ENCODE measurements at regions not wholly inside any gene's neighbourhood (a gene's known extent, or its start where the extent isn't known, plus 50 kb on each side); places are given as distances from the start of the nearest gene placed in this dataset.

- no peaks in the 10 kb centered on the region for H3F3A ChIP-seq (ENCODE audit: insufficient read depth, low read length, poor library complexity, severe bottlenecking)
- no peaks in the 10 kb centered on the region for H3K9me3 ChIP-seq (ENCODE audit: low read length)
- no peak overlapping the region for H3K27ac ChIP-seq (ENCODE audit: low read length)
- H2AFZ ChIP-seq (ENCODE audit: low read depth, low read length), result no peak overlapping the region
- no peaks in the 10 kb centered on the region for H3K79me2 ChIP-seq (replicated peaks; ENCODE audit: insufficient read depth, low read length)
- TF ChIP-seq SMC3 (conservative IDR thresholded peaks at IDR 0.05; ENCODE audit: poor library complexity) (no peak), EP300 (conservative IDR thresholded peaks at IDR 0.05; ENCODE audit: poor library complexity, severe bottlenecking) (no peak), RAD21 (conservative IDR thresholded peaks at IDR 0.05) (no peak), TAF1 (IDR thresholded peaks at IDR 0.05; ENCODE audit: low read depth) (no peak), MXI1 (conservative IDR thresholded peaks at IDR 0.05; ENCODE audit: poor library complexity, severe bottlenecking) (no peak), POLR2AphosphoS5 (IDR thresholded peaks at IDR 0.05) (no peak), EZH2 (IDR thresholded peaks at IDR 0.05; ENCODE audit: borderline replicate concordance, insufficient read depth, low read length, poor library complexity, severe bottlenecking) (no peak)
- TF ChIP-seq, protein P1, sequence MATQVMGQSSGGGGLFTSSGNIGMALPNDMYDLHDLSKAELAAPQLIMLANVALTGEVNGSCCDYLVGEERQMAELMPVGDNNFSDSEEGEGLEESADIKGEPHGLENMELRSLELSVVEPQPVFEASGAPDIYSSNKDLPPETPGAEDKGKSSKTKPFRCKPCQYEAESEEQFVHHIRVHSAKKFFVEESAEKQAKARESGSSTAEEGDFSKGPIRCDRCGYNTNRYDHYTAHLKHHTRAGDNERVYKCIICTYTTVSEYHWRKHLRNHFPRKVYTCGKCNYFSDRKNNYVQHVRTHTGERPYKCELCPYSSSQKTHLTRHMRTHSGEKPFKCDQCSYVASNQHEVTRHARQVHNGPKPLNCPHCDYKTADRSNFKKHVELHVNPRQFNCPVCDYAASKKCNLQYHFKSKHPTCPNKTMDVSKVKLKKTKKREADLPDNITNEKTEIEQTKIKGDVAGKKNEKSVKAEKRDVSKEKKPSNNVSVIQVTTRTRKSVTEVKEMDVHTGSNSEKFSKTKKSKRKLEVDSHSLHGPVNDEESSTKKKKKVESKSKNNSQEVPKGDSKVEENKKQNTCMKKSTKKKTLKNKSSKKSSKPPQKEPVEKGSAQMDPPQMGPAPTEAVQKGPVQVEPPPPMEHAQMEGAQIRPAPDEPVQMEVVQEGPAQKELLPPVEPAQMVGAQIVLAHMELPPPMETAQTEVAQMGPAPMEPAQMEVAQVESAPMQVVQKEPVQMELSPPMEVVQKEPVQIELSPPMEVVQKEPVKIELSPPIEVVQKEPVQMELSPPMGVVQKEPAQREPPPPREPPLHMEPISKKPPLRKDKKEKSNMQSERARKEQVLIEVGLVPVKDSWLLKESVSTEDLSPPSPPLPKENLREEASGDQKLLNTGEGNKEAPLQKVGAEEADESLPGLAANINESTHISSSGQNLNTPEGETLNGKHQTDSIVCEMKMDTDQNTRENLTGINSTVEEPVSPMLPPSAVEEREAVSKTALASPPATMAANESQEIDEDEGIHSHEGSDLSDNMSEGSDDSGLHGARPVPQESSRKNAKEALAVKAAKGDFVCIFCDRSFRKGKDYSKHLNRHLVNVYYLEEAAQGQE (IDR thresholded peaks at IDR 0.05; ENCODE audit: borderline replicate concordance), result no peak
- TF ChIP-seq, protein P2, sequence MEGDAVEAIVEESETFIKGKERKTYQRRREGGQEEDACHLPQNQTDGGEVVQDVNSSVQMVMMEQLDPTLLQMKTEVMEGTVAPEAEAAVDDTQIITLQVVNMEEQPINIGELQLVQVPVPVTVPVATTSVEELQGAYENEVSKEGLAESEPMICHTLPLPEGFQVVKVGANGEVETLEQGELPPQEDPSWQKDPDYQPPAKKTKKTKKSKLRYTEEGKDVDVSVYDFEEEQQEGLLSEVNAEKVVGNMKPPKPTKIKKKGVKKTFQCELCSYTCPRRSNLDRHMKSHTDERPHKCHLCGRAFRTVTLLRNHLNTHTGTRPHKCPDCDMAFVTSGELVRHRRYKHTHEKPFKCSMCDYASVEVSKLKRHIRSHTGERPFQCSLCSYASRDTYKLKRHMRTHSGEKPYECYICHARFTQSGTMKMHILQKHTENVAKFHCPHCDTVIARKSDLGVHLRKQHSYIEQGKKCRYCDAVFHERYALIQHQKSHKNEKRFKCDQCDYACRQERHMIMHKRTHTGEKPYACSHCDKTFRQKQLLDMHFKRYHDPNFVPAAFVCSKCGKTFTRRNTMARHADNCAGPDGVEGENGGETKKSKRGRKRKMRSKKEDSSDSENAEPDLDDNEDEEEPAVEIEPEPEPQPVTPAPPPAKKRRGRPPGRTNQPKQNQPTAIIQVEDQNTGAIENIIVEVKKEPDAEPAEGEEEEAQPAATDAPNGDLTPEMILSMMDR (IDR thresholded peaks at IDR 0.05; ENCODE audit: poor library complexity, severe bottlenecking), result no peak
- H3K9me2 ChIP-seq (ENCODE audit: insufficient read depth, low read length), result no peaks in the 10 kb centered on the region
- no peak overlapping the region for H3K4me2 ChIP-seq (ENCODE audit: low read length)
- no peaks in the 10 kb centered on the region for H4K20me1 ChIP-seq (ENCODE audit: insufficient read depth)
- no peak overlapping the region for H3K4me3 ChIP-seq (ENCODE audit: low read length)
- no peaks in the 10 kb centered on the region for H3K27me3 ChIP-seq (ENCODE audit: insufficient read depth, low read depth, low read length)
- H3K36me3 ChIP-seq (ENCODE audit: insufficient read depth, low read length), result no peaks in the 10 kb centered on the region
- no peak overlapping the region for H3K9ac ChIP-seq (ENCODE audit: low read length)
Observed at GRCh38 chr3:87765256-87765655, 293.5 kb downstream of the CGGBP1 start.

DNA sequence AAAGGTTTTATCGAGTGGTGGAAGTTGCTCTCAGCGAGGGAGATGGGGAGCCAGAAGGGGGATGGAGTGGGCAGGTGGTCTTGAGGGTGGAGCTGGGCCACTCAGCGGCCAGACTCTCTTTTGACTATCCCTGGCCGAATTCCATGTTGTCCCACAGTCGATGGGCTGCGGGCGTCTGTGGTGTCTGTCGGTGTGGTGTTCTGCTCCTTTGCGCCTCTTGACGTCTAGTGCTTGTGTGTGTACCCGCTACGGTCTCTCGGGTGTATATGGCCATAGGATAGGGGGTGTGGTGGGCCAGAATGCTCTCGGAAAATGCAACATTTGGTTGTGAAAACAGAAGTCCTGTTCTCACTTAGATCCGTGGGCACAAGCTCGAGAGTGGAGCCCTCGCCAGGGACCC, 297.0 kb downstream of the CGGBP1 start:
- H3K9me3 ChIP-seq (ENCODE audit: low read length), result no peaks in the 10 kb centered on the region
- TF ChIP-seq TAF1 (IDR thresholded peaks at IDR 0.05; ENCODE audit: low read depth), result no peak
- no peak for TF ChIP-seq SMC3 (conservative IDR thresholded peaks at IDR 0.05; ENCODE audit: poor library complexity)
- TF ChIP-seq, protein P1 (IDR thresholded peaks at IDR 0.05; ENCODE audit: borderline replicate concordance), result no peak
- no peak for TF ChIP-seq POLR2AphosphoS5 (IDR thresholded peaks at IDR 0.05)
- no peak for TF ChIP-seq MXI1 (conservative IDR thresholded peaks at IDR 0.05; ENCODE audit: poor library complexity, severe bottlenecking)
- TF ChIP-seq EP300 (conservative IDR thresholded peaks at IDR 0.05; ENCODE audit: poor library complexity, severe bottlenecking), result no peak
- no peak for TF ChIP-seq EZH2 (IDR thresholded peaks at IDR 0.05; ENCODE audit: borderline replicate concordance, insufficient read depth, low read length, poor library complexity, severe bottlenecking)
- TF ChIP-seq RAD21 (conservative IDR thresholded peaks at IDR 0.05), result no peak
- TF ChIP-seq, protein P2 (IDR thresholded peaks at IDR 0.05; ENCODE audit: poor library complexity, severe bottlenecking), result no peak

More for the DNA sequence above, 297.0 kb downstream of the CGGBP1 start:
- Histone ChIP-seq H4K20me1 (ENCODE audit: insufficient read depth) (no peaks in the 10 kb centered on the region), H3K79me2 (replicated peaks; ENCODE audit: insufficient read depth, low read length) (no peaks in the 10 kb centered on the region), H3K9ac (ENCODE audit: low read length) (no peak overlapping the region), H3F3A (ENCODE audit: insufficient read depth, low read length, poor library complexity, severe bottlenecking) (no peaks in the 10 kb centered on the region), H3K27ac (ENCODE audit: low read length) (no peak overlapping the region), H3K27me3 (ENCODE audit: insufficient read depth, low read depth, low read length) (no peaks in the 10 kb centered on the region), H2AFZ (ENCODE audit: low read depth, low read length) (no peak overlapping the region), H3K4me2 (ENCODE audit: low read length) (no peak overlapping the region), H3K4me3 (ENCODE audit: low read length) (no peak overlapping the region), H3K9me2 (ENCODE audit: insufficient read depth, low read length) (no peaks in the 10 kb centered on the region), H3K36me3 (ENCODE audit: insufficient read depth, low read length) (no peaks in the 10 kb centered on the region)

All from neural cell (in vitro differentiated cells).